ENCODE measurements at regions not wholly inside any gene's neighbourhood (a gene's known extent, or its start where the extent isn't known, plus 50 kb on each side); places are given as distances from the start of the nearest gene placed in this dataset.

GRCh38 chr21:29441651-29442050 is 142.9 kb downstream of the BACH1 start:
- no peak overlapping the region for H2BK20ac ChIP-seq (ENCODE audit: low read depth, low read length, poor library complexity, severe bottlenecking)
- H3K4me1 ChIP-seq (ENCODE audit: insufficient read depth, low read length): no peaks in the 10 kb centered on the region
- H3K4me1 Mint-ChIP-seq: 0 out of 4 replicates have a peak, but pooled peaks cover 0 to under 1% of the 10 kb centered on the region in 2 experiments
- DNase-seq: no peak
- H2BK120ac ChIP-seq (ENCODE audit: low read depth, low read length, poor library complexity, severe bottlenecking): no peak overlapping the region
- H3K4ac ChIP-seq (ENCODE audit: low read depth, low read length): no peak overlapping the region
- H3K14ac ChIP-seq (ENCODE audit: insufficient read depth, low read length): no peak overlapping the region
- H2AFZ ChIP-seq (ENCODE audit: low read length): no peak overlapping the region
- no peak overlapping the region for H3K4me2 ChIP-seq (ENCODE audit: insufficient read depth, insufficient read length, low read length)
- no peak overlapping the region for H3K23ac ChIP-seq (ENCODE audit: insufficient read length, low read depth, low read length)
- no peak overlapping the region for H4K5ac ChIP-seq (ENCODE audit: insufficient read length, low read depth, low read length)
- no peaks in the 10 kb centered on the region for H3K27me3 ChIP-seq (ENCODE audit: insufficient read depth, low read length)
- H4K8ac ChIP-seq (replicated peaks; ENCODE audit: insufficient read length, low read depth, low read length): no peak overlapping the region
- H3K4me3 Mint-ChIP-seq: no peak overlapping the region
- peaks cover 0 to 2% of the 10 kb centered on the region in 2 experiments; a peak in 1 of 5 replicates for H3K9me3 Mint-ChIP-seq
- no peak overlapping the region for H2BK15ac ChIP-seq (ENCODE audit: low read depth, low read length)
- no peaks in the 10 kb centered on the region for H3K9me3 ChIP-seq (ENCODE audit: control insufficient read depth, low read depth, low read length)
- H3K36me3 Mint-ChIP-seq (ENCODE audit: insufficient read depth in 1 of 3, low read depth in 3 of 3): no peaks in the 10 kb centered on the region
- no peak overlapping the region for H3K27ac ChIP-seq (ENCODE audit: insufficient read length, low read depth, low read length)
- H3K23me2 ChIP-seq (ENCODE audit: insufficient read length, low read depth, low read length, poor library complexity, severe bottlenecking): no peaks in the 10 kb centered on the region
- H3K18ac ChIP-seq (ENCODE audit: insufficient read length, low read depth, low read length): no peak overlapping the region
- H3T11ph ChIP-seq (ENCODE audit: low read length): no peak overlapping the region
- H3K79me2 ChIP-seq (ENCODE audit: insufficient read depth, low read length): no peaks in the 10 kb centered on the region
- WGBS (ENCODE audit: extremely low coverage, insufficient read length, low lambda C conversion rate): no CpG with 5 or more reads among the region's 3 CpGs
- 0 out of 7 replicates have a peak overlapping the region, but pooled peaks of 1 of the 3 experiments have one; percentile 25 for H3K27ac Mint-ChIP-seq
- no peaks in the 10 kb centered on the region for H3K79me1 ChIP-seq (ENCODE audit: insufficient read depth, low read depth, low read length, poor library complexity, severe bottlenecking)
- H3K9ac ChIP-seq (ENCODE audit: extremely low read depth, insufficient read length, low read length): no peak overlapping the region
- H2AK5ac ChIP-seq (ENCODE audit: insufficient read length, low read length): no peak overlapping the region
- H2BK12ac ChIP-seq (ENCODE audit: insufficient read length, low read depth, low read length): no peak overlapping the region
- no peak overlapping the region for H2BK5ac ChIP-seq (ENCODE audit: insufficient read length, low read length)
- H3K56ac ChIP-seq (ENCODE audit: insufficient read length, low read depth, low read length): no peak overlapping the region
- no peak overlapping the region for H4K91ac ChIP-seq (ENCODE audit: insufficient read length, low read depth, low read length)
- TF ChIP-seq, protein P1, sequence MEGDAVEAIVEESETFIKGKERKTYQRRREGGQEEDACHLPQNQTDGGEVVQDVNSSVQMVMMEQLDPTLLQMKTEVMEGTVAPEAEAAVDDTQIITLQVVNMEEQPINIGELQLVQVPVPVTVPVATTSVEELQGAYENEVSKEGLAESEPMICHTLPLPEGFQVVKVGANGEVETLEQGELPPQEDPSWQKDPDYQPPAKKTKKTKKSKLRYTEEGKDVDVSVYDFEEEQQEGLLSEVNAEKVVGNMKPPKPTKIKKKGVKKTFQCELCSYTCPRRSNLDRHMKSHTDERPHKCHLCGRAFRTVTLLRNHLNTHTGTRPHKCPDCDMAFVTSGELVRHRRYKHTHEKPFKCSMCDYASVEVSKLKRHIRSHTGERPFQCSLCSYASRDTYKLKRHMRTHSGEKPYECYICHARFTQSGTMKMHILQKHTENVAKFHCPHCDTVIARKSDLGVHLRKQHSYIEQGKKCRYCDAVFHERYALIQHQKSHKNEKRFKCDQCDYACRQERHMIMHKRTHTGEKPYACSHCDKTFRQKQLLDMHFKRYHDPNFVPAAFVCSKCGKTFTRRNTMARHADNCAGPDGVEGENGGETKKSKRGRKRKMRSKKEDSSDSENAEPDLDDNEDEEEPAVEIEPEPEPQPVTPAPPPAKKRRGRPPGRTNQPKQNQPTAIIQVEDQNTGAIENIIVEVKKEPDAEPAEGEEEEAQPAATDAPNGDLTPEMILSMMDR (conservative IDR thresholded peaks at IDR 0.05): no peak
- H4K20me1 ChIP-seq (ENCODE audit: control insufficient read depth, insufficient read depth, insufficient read length): no peaks in the 10 kb centered on the region
- H3K27me3 Mint-ChIP-seq (ENCODE audit: low read depth): no peaks in the 10 kb centered on the region
